ENCODE measurements at regions not wholly inside any gene's neighbourhood (a gene's known extent, or its start where the extent isn't known, plus 50 kb on each side); places are given as distances from the start of the nearest gene placed in this dataset.

GRCh38 chr2:42893047-42893758 is 100.8 kb upstream of the HAAO start:
- H3K4me3 ChIP-seq (ENCODE audit: low read length), result no peak overlapping the region
- DNase-seq (ENCODE audit: low read depth), result no peak
- no peak for TF ChIP-seq CTCF (conservative IDR thresholded peaks at IDR 0.05; ENCODE audit: low read length)

- no peak for DNase-seq (ENCODE audit: low read depth)
- H3K4me3 ChIP-seq (ENCODE audit: low read length), result no peak overlapping the region
- no peak for TF ChIP-seq CTCF (conservative IDR thresholded peaks at IDR 0.05; ENCODE audit: low read length)
These were observed 98.5 kb upstream of the HAAO start for GRCh38 chr2:42890791-42891355.

GRCh38 chr2:42888321-42889245 is 96.2 kb upstream of the HAAO start:
- H3K4me3 ChIP-seq (ENCODE audit: low read length), result no peak overlapping the region
- peak; percentile 88 for DNase-seq (ENCODE audit: low read depth)
- no peak for TF ChIP-seq CTCF (conservative IDR thresholded peaks at IDR 0.05; ENCODE audit: low read length)

- DNase-seq (ENCODE audit: low read depth), result no peak
- H3K4me3 ChIP-seq (ENCODE audit: low read length), result no peak overlapping the region
- TF ChIP-seq CTCF (conservative IDR thresholded peaks at IDR 0.05; ENCODE audit: low read length), result no peak
These were observed 94.5 kb upstream of the HAAO start for GRCh38 chr2:42886921-42887320.

GRCh38 chr2:42882756-42883155 is 90.4 kb upstream of the HAAO start:
- DNase-seq (ENCODE audit: low read depth), result no peak
- no peak overlapping the region for H3K4me3 ChIP-seq (ENCODE audit: low read length)
- no peak for TF ChIP-seq CTCF (conservative IDR thresholded peaks at IDR 0.05; ENCODE audit: low read length)

- H3K4me3 ChIP-seq (ENCODE audit: low read length), result no peak overlapping the region
- no peak for DNase-seq (ENCODE audit: low read depth)
- no peak for TF ChIP-seq CTCF (conservative IDR thresholded peaks at IDR 0.05; ENCODE audit: low read length)
These were observed 89.3 kb upstream of the HAAO start for GRCh38 chr2:42881732-42882131.
